Left lung (tissue), 4 donors: ENCODE measurements at regions not wholly inside any gene's neighbourhood (a gene's known extent, or its start where the extent isn't known, plus 50 kb on each side); places are given as distances from the start of the nearest gene placed in this dataset.
A peak's percentile ranks its signal among the peaks of the same experiment; 100 is the strongest.

Source experiments
- ATAC-seq: fragments of 200-7000 bp; cut with Tn5 transposase; one replicate; pipeline ENCODE4 v1.9.1; 2020; ENCODE audit warnings: moderate library complexity
- DNase-seq, 4 donors: peaks; one replicate each; pipeline ENCODE4 v3.0.0-alpha.2; 2013 to 2020
- H3K27ac ChIP-seq, 2 donors: fragments of 200-600 bp; sonication (generic) in 1 of 2; one replicate each; pipeline versions ENCODE4 v1.5.0 to v1.8.0; 2020 to 2021
- H3K27me3 ChIP-seq, 2 donors: fragments of 200-600 bp; sonication (generic) in 1 of 2; one replicate each; pipeline versions ENCODE4 v1.5.0 to v1.8.0; 2020 to 2021
- H3K36me3 ChIP-seq, 2 donors: fragments of 200-600 bp; sonication (generic) in 1 of 2; one replicate each; pipeline versions ENCODE4 v1.5.0 to v1.8.0; 2020 to 2021
- H3K4me1 ChIP-seq, 2 donors: fragments of 200-600 bp; one replicate each; pipeline ENCODE4 v1.8.0; 2021
- H3K4me3 ChIP-seq, 2 donors: fragments of 200-600 bp; sonication (generic) in 1 of 2; one replicate each; pipeline versions ENCODE4 v1.5.0 to v1.8.0; 2020 to 2021; ENCODE audit warnings: mild to moderate bottlenecking in 1 of 2
- H3K9me3 ChIP-seq, 2 donors: fragments of 200-600 bp; sonication (generic) in 1 of 2; one replicate each; pipeline versions ENCODE4 v1.5.0 to v1.8.0; 2020 to 2021
- intact Hi-C, 2 donors: fragments of 100-400 bp; cut with DNase I; formaldehyde crosslinking; loops; one replicate each; pipeline versions ENCODE4 v1.11.2 to v1.14.2; 2022
- TF ChIP-seq, protein P1 (sequence below), 2 donors: fragments of 200-600 bp; sonication (generic) in 1 of 2; IDR thresholded peaks; one replicate each; pipeline versions ENCODE4 v1.5.0 to v1.8.0; 2021; ENCODE audit warnings: antibody characterized with exemption in 2 of 2
- donor health status: DM: no; HTN: yes; CAD: no.
- donor health status: DM: no; HTN: no; CAD: no.

DNA sequence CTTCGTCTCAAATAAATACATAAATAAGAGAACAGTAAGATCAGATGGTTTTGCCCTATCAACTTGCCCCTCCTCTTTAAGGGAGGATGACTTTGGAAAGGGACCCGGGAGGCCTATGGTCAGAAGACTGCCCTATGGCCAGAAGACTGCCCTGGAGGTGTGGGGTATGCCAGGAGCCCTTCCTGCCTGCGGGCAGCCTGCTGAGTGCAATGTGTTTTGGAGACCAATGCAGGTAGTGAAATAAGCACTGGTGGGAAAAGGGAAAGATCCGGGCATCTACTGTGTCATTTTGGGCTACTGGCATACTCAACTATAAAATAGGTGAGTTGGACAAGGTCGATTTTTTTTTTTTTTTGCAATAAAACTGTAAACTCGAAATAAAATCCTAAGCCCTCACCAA, 129.8 kb upstream of the SLC34A2 start:
- Histone ChIP-seq H3K27ac (no peak overlapping the region), H3K9me3 (no peaks in the 10 kb centered on the region), H3K27me3 (peaks cover 0 to 7% of the 10 kb centered on the region in 2 donors), H3K36me3 (no peaks in the 10 kb centered on the region), H3K4me1 (no peaks in the 10 kb centered on the region), H3K4me3 (no peak overlapping the region)
- ATAC-seq (no peak), DNase-seq (no peak)
- intact Hi-C loops = no loop called here
- TF ChIP-seq, protein P1, sequence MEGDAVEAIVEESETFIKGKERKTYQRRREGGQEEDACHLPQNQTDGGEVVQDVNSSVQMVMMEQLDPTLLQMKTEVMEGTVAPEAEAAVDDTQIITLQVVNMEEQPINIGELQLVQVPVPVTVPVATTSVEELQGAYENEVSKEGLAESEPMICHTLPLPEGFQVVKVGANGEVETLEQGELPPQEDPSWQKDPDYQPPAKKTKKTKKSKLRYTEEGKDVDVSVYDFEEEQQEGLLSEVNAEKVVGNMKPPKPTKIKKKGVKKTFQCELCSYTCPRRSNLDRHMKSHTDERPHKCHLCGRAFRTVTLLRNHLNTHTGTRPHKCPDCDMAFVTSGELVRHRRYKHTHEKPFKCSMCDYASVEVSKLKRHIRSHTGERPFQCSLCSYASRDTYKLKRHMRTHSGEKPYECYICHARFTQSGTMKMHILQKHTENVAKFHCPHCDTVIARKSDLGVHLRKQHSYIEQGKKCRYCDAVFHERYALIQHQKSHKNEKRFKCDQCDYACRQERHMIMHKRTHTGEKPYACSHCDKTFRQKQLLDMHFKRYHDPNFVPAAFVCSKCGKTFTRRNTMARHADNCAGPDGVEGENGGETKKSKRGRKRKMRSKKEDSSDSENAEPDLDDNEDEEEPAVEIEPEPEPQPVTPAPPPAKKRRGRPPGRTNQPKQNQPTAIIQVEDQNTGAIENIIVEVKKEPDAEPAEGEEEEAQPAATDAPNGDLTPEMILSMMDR (IDR thresholded peaks at IDR 0.05) = no peak

DNA sequence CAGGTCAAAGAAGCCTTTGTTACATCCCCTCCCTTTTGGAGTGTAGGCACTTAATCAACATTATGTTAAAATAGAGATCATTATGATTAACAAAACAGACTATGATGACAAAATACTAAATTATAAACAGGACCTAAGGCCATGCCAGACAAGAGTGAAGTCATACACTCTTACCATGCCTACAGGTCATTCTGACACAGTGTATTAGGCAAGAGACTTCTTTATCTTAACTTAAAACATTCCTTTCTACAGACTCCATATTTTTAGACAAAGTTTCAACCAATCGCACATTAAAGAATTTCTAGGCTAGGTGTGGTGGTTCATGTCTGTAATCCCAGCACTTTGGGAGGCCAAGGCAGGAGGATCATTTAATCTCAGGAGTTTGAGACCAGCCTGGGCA, 128.6 kb upstream of the SLC34A2 start:
- Histone ChIP-seq H3K36me3 (no peaks in the 10 kb centered on the region), H3K4me1 (no peaks in the 10 kb centered on the region), H3K4me3 (no peak overlapping the region), H3K27me3 (peaks cover 0 to under 1% of the 10 kb centered on the region in 2 donors), H3K27ac (no peak overlapping the region), H3K9me3 (no peaks in the 10 kb centered on the region)
- TF ChIP-seq, protein P1 (IDR thresholded peaks at IDR 0.05) = no peak
- DNase-seq = no peak
- intact Hi-C loops = no loop called here
- ATAC-seq = peak; percentile 32

DNA sequence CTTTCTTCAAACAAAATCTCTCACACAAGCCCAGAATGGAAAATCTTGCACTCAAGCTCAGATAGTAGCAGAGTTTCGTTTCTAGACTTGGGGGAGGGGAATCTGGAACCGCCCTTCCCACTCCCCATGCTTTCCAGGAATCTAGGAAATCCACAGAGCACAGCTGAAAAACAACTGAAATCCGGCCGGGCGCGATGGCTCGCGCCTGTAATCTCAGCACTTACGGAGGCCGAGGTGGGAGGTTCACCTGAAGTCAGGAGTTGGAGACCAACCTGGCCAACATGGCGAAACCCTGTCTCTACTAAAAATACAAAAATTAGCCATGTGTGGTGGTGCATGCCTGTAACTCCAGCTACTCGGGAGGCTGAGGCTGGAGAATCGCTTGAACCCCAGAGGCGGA, 127.3 kb upstream of the SLC34A2 start:
- Histone ChIP-seq H3K9me3 (no peaks in the 10 kb centered on the region), H3K36me3 (no peaks in the 10 kb centered on the region), H3K27me3 (no peaks in the 10 kb centered on the region), H3K4me3 (no peak overlapping the region), H3K27ac (no peak overlapping the region), H3K4me1 (no peaks in the 10 kb centered on the region)
- no peak for ATAC-seq
- no peak for DNase-seq
- intact Hi-C loops = no loop called here
- TF ChIP-seq, protein P1 (IDR thresholded peaks at IDR 0.05) = no peak

DNA sequence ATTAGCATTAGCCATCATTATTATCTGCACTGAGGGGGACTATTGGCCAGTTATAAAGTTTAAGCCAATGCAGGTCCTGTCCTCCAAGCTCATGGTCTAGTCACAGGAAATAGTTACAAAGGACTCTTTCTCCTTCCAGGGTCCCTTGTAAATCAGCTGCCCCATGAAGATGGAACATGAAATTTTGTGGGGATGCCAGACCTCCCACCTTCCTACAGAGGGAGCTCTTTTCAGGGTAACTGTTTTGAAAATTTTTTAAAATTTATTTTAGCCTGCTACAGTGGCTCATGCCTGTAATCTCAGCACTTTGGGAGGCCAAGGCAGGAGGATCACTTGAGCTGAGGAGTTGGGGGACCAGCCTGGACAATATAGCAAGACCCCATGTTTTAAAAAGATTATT, 124.4 kb upstream of the SLC34A2 start:
- ATAC-seq (no peak), DNase-seq (no peak)
- Histone ChIP-seq H3K36me3 (no peaks in the 10 kb centered on the region), H3K27ac (no peak overlapping the region), H3K4me1 (no peaks in the 10 kb centered on the region), H3K27me3 (no peaks in the 10 kb centered on the region), H3K9me3 (no peaks in the 10 kb centered on the region), H3K4me3 (no peak overlapping the region)
- TF ChIP-seq, protein P1 (IDR thresholded peaks at IDR 0.05) = no peak
- intact Hi-C loops = no loop called here

DNA sequence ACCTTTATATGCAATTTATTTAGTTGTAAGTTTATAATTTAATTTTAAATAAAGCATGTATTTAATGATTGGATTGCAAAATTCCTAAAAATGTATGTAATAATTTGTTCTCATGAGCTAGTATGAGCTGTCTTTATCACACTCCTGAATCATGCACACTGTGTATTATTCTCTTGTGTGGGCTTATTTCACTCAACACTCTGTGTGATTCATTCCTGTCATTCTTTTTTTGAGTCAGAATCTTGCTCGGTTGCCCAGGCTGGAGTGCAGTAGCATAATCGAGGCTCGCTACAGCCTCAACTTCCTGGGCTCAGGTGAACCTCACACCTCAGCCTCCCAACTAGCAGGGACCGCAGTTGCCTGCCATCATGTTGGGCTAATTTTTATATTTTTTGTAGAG, 123.1 kb upstream of the SLC34A2 start:
- H3K4me3 ChIP-seq = no peak overlapping the region
- DNase-seq = no peak
- H3K27ac ChIP-seq = no peak overlapping the region
- no peaks in the 10 kb centered on the region for H3K9me3 ChIP-seq
- no peaks in the 10 kb centered on the region for H3K27me3 ChIP-seq
- intact Hi-C loops = no loop called here
- H3K36me3 ChIP-seq = no peaks in the 10 kb centered on the region
- TF ChIP-seq, protein P1 (IDR thresholded peaks at IDR 0.05) = no peak
- no peak for ATAC-seq
- peaks cover 0 to 3% of the 10 kb centered on the region in 2 donors for H3K4me1 ChIP-seq
